ENCODE measurements at regions not wholly inside any gene's neighbourhood (a gene's known extent, or its start where the extent isn't known, plus 50 kb on each side); places are given as distances from the start of the nearest gene placed in this dataset.
"Not testable (repeated sequence)": the region's sequence is repeated elsewhere in the genome, so short reads cannot be mapped to it uniquely, and the experiment has no call there.

DNA sequence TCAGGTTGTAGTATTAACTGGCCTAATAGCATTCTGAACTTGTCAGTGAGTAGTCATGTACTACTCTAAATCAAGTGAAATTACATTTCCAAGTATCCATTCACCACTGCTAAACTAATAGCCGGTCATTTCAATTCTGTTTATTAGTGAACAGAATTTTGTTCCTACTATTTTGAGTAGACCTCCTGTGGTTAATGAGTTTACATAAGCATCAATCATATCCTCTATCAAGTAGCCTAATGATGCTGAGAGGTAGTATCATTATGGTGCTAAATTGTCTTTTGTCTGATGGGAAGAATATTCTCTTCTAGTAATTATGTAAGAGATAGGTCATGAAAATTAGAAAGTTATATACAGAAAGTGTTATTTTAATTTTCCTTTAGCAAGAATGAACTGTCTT lies 602.8 kb downstream of the KCNT2 start:
- Histone ChIP-seq H3K4me1 (ENCODE audit: control insufficient read depth, extremely low read depth, insufficient read depth, low read length) (no peaks in the 10 kb centered on the region), H3K4me3 (replicated peaks in 1 of 3; ENCODE audit: insufficient read depth in 1 of 3, low read depth in 1 of 3, low read length in 3 of 3) (no peak overlapping the region), H4K20me1 (replicated peaks; ENCODE audit: control insufficient read depth, extremely low read depth, insufficient read depth, low read length) (no peaks in the 10 kb centered on the region), H3K27me3 (ENCODE audit: control insufficient read depth in 2 of 2, insufficient read depth in 2 of 2, low read length in 2 of 2) (no peaks in the 10 kb centered on the region), H2AFZ (ENCODE audit: low read depth, low read length) (no peak overlapping the region), H3K79me2 (ENCODE audit: control insufficient read depth, insufficient read depth, low read length) (no peaks in the 10 kb centered on the region), H3K4me2 (ENCODE audit: insufficient read depth, low read length) (no peak overlapping the region), H3K9me3 (replicated peaks; ENCODE audit: control insufficient read depth, insufficient read depth, low read length) (no peaks in the 10 kb centered on the region), H3K36me3 (ENCODE audit: control insufficient read depth in 2 of 2, extremely low read depth in 1 of 2, insufficient read depth in 2 of 2, low read length in 2 of 2) (no peaks in the 10 kb centered on the region), H3K27ac (ENCODE audit: insufficient read depth, low read depth, low read length) (no peak overlapping the region), H3K9me1 (replicated peaks; ENCODE audit: control insufficient read depth, extremely low read depth, insufficient read depth, low read length) (no peaks in the 10 kb centered on the region), H3K9ac (replicated peaks; ENCODE audit: extremely low read depth, insufficient read depth, low read length) (no peak overlapping the region)
- DNase-seq (ENCODE audit: low read depth, low spot score): no peak
- dilution Hi-C loops (cut with MboI; ENCODE audit: extremely low pct_ligation_motif_present, low sequenced_read_pairs) (no loop called here), intact Hi-C loops (cut with micrococcal nuclease) (no loop called here)
- no TSS peak for BruUV-seq (replicated peaks)
- no peak for TF ChIP-seq FOS (IDR thresholded peaks at IDR 0.05; ENCODE audit: borderline replicate concordance, insufficient read depth, low read length)
- no peak for TF ChIP-seq MYC (IDR thresholded peaks at IDR 0.05; ENCODE audit: low read depth, low read length)
- TF ChIP-seq, protein P1, sequence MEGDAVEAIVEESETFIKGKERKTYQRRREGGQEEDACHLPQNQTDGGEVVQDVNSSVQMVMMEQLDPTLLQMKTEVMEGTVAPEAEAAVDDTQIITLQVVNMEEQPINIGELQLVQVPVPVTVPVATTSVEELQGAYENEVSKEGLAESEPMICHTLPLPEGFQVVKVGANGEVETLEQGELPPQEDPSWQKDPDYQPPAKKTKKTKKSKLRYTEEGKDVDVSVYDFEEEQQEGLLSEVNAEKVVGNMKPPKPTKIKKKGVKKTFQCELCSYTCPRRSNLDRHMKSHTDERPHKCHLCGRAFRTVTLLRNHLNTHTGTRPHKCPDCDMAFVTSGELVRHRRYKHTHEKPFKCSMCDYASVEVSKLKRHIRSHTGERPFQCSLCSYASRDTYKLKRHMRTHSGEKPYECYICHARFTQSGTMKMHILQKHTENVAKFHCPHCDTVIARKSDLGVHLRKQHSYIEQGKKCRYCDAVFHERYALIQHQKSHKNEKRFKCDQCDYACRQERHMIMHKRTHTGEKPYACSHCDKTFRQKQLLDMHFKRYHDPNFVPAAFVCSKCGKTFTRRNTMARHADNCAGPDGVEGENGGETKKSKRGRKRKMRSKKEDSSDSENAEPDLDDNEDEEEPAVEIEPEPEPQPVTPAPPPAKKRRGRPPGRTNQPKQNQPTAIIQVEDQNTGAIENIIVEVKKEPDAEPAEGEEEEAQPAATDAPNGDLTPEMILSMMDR (IDR thresholded peaks at IDR 0.05; ENCODE audit: extremely low read depth in 1 of 2, insufficient read depth in 1 of 2, low read depth in 1 of 2, low read length in 2 of 2): no peak
- no peak for TF ChIP-seq POLR2A (IDR thresholded peaks at IDR 0.05; ENCODE audit: low read depth, low read length)
- TF ChIP-seq POLR2AphosphoS5 (IDR thresholded peaks at IDR 0.05; ENCODE audit: insufficient read depth, low read depth, low read length): no peak
- TF ChIP-seq EZH2 (IDR thresholded peaks at IDR 0.05; ENCODE audit: borderline replicate concordance, low read depth, low read length, severe bottlenecking): no peak
- TF ChIP-seq GATA2 (IDR thresholded peaks at IDR 0.05; ENCODE audit: insufficient read depth, insufficient read length, low read depth, low read length): no peak
- TF ChIP-seq JUN (IDR thresholded peaks at IDR 0.05; ENCODE audit: borderline replicate concordance, insufficient read depth, insufficient read length, low read depth): no peak
- TF ChIP-seq, protein P2, sequence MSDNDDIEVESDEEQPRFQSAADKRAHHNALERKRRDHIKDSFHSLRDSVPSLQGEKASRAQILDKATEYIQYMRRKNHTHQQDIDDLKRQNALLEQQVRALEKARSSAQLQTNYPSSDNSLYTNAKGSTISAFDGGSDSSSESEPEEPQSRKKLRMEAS (IDR thresholded peaks at IDR 0.05; ENCODE audit: insufficient read depth, insufficient read length): no peak
- ChIA-PET POLR2A (no interaction called here), CTCF (no interaction called here)
- FAIRE-seq: no peak

DNA sequence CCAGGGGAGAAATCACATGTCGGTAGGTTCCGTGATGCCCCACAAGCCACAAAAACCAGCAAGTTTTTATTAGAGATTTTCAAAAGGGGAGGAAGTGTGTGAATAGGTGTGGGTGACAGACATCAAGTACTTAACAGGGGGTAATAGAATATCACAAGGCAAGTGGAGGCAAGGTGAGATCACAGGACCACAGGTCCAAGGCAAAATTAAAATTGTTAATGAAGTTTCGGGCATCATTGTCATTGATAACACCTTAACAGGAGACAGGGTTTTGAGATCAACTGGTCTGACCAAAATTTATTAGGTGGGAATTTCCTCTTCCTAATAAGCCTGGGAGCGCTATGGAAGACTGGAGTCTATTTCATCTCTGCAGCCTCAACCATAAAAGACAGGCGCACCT lies 603.9 kb downstream of the KCNT2 start:
- BruUV-seq (replicated peaks); DNase-seq (ENCODE audit: low read depth, low spot score); intact Hi-C loops (cut with micrococcal nuclease); H3K27me3 ChIP-seq (ENCODE audit: control insufficient read depth in 2 of 2, insufficient read depth in 2 of 2, low read length in 2 of 2); H2AFZ ChIP-seq (ENCODE audit: low read depth, low read length); FAIRE-seq; dilution Hi-C loops (cut with MboI; ENCODE audit: extremely low pct_ligation_motif_present, low sequenced_read_pairs); CTCF ChIA-PET; H4K20me1 ChIP-seq (replicated peaks; ENCODE audit: control insufficient read depth, extremely low read depth, insufficient read depth, low read length); H3K36me3 ChIP-seq (ENCODE audit: control insufficient read depth in 2 of 2, extremely low read depth in 1 of 2, insufficient read depth in 2 of 2, low read length in 2 of 2); H3K79me2 ChIP-seq (ENCODE audit: control insufficient read depth, insufficient read depth, low read length); H3K9ac ChIP-seq (replicated peaks; ENCODE audit: extremely low read depth, insufficient read depth, low read length); H3K9me3 ChIP-seq (replicated peaks; ENCODE audit: control insufficient read depth, insufficient read depth, low read length); H3K27ac ChIP-seq (ENCODE audit: insufficient read depth, low read depth, low read length); POLR2A ChIA-PET; H3K4me3 ChIP-seq (replicated peaks in 1 of 3; ENCODE audit: insufficient read depth in 1 of 3, low read depth in 1 of 3, low read length in 3 of 3); H3K4me2 ChIP-seq (ENCODE audit: insufficient read depth, low read length); H3K4me1 ChIP-seq (ENCODE audit: control insufficient read depth, extremely low read depth, insufficient read depth, low read length); H3K9me1 ChIP-seq (replicated peaks; ENCODE audit: control insufficient read depth, extremely low read depth, insufficient read depth, low read length): not testable (repeated sequence)
